ENCODE measurements at regions not wholly inside any gene's neighbourhood (a gene's known extent, or its start where the extent isn't known, plus 50 kb on each side); places are given as distances from the start of the nearest gene placed in this dataset.

DNA sequence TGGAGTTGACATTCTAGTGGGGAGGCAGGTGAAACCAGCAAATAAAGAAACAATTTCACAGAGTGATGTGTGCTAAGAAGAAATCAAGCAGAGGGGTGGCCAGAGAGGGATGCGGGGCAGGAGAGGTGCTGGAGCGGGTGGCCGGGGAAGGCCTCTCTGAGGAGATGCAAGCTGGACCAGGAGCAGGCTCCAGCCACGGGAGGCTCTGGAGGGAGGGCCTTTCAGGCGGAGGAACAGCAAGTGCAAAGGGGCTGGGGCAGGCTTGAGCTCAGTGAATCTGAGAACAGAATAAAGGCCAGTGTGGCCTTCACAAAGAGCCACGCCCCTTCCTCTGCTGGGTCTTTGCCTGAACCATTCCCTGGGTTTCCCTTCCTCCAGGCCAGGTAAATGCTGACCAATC, 73.2 kb upstream of the NEURL1B start (continued):
- TF ChIP-seq, protein P1, sequence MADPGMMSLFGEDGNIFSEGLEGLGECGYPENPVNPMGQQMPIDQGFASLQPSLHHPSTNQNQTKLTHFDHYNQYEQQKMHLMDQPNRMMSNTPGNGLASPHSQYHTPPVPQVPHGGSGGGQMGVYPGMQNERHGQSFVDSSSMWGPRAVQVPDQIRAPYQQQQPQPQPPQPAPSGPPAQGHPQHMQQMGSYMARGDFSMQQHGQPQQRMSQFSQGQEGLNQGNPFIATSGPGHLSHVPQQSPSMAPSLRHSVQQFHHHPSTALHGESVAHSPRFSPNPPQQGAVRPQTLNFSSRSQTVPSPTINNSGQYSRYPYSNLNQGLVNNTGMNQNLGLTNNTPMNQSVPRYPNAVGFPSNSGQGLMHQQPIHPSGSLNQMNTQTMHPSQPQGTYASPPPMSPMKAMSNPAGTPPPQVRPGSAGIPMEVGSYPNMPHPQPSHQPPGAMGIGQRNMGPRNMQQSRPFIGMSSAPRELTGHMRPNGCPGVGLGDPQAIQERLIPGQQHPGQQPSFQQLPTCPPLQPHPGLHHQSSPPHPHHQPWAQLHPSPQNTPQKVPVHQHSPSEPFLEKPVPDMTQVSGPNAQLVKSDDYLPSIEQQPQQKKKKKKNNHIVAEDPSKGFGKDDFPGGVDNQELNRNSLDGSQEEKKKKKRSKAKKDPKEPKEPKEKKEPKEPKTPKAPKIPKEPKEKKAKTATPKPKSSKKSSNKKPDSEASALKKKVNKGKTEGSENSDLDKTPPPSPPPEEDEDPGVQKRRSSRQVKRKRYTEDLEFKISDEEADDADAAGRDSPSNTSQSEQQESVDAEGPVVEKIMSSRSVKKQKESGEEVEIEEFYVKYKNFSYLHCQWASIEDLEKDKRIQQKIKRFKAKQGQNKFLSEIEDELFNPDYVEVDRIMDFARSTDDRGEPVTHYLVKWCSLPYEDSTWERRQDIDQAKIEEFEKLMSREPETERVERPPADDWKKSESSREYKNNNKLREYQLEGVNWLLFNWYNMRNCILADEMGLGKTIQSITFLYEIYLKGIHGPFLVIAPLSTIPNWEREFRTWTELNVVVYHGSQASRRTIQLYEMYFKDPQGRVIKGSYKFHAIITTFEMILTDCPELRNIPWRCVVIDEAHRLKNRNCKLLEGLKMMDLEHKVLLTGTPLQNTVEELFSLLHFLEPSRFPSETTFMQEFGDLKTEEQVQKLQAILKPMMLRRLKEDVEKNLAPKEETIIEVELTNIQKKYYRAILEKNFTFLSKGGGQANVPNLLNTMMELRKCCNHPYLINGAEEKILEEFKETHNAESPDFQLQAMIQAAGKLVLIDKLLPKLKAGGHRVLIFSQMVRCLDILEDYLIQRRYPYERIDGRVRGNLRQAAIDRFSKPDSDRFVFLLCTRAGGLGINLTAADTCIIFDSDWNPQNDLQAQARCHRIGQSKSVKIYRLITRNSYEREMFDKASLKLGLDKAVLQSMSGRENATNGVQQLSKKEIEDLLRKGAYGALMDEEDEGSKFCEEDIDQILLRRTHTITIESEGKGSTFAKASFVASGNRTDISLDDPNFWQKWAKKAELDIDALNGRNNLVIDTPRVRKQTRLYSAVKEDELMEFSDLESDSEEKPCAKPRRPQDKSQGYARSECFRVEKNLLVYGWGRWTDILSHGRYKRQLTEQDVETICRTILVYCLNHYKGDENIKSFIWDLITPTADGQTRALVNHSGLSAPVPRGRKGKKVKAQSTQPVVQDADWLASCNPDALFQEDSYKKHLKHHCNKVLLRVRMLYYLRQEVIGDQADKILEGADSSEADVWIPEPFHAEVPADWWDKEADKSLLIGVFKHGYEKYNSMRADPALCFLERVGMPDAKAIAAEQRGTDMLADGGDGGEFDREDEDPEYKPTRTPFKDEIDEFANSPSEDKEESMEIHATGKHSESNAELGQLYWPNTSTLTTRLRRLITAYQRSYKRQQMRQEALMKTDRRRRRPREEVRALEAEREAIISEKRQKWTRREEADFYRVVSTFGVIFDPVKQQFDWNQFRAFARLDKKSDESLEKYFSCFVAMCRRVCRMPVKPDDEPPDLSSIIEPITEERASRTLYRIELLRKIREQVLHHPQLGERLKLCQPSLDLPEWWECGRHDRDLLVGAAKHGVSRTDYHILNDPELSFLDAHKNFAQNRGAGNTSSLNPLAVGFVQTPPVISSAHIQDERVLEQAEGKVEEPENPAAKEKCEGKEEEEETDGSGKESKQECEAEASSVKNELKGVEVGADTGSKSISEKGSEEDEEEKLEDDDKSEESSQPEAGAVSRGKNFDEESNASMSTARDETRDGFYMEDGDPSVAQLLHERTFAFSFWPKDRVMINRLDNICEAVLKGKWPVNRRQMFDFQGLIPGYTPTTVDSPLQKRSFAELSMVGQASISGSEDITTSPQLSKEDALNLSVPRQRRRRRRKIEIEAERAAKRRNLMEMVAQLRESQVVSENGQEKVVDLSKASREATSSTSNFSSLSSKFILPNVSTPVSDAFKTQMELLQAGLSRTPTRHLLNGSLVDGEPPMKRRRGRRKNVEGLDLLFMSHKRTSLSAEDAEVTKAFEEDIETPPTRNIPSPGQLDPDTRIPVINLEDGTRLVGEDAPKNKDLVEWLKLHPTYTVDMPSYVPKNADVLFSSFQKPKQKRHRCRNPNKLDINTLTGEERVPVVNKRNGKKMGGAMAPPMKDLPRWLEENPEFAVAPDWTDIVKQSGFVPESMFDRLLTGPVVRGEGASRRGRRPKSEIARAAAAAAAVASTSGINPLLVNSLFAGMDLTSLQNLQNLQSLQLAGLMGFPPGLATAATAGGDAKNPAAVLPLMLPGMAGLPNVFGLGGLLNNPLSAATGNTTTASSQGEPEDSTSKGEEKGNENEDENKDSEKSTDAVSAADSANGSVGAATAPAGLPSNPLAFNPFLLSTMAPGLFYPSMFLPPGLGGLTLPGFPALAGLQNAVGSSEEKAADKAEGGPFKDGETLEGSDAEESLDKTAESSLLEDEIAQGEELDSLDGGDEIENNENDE (IDR thresholded peaks at IDR 0.05; ENCODE audit: insufficient replicate concordance, low read length), result no peak
- 0 out of 2 replicates have a peak, but pooled peaks have one; percentile 11 for TF ChIP-seq KDM1A (IDR thresholded peaks at IDR 0.05; ENCODE audit: borderline replicate concordance, low read length)

Data from H1 (cell line).